CD4-positive, alpha-beta T cell treated with Interleukin-15 for 1 hour (primary cell): ENCODE measurements at regions not wholly inside any gene's neighbourhood (a gene's known extent, or its start where the extent isn't known, plus 50 kb on each side); places are given as distances from the start of the nearest gene placed in this dataset.

Experiments used
- DNase-seq: peaks from one replicate; pipeline ENCODE4 v3.0.0-alpha.2; 2020

GRCh38 chr11:45518141-45518832 lies 147.1 kb downstream of the CHST1 start:
- no peak for DNase-seq

- DNase-seq: no peak
Measured at GRCh38 chr11:45517171-45517770, 148.2 kb downstream of the CHST1 start.

- DNase-seq: no peak
Measured at GRCh38 chr11:45513821-45514340, 151.5 kb downstream of the CHST1 start.

GRCh38 chr11:45512471-45513148 lies 152.8 kb downstream of the CHST1 start:
- DNase-seq: no peak

GRCh38 chr11:45511566-45511965 lies 153.9 kb downstream of the CHST1 start:
- DNase-seq: no peak

GRCh38 chr11:45507916-45508315 lies 157.5 kb downstream of the CHST1 start:
- no peak for DNase-seq

- DNase-seq: no peak
Measured at GRCh38 chr11:45503311-45503710, 162.1 kb downstream of the CHST1 start.

- DNase-seq: no peak
Measured at GRCh38 chr11:45502226-45502545, 163.2 kb downstream of the CHST1 start.

GRCh38 chr11:45501392-45502225 lies 163.8 kb downstream of the CHST1 start:
- DNase-seq: no peak

GRCh38 chr11:45500451-45500850 lies 165.0 kb downstream of the CHST1 start:
- DNase-seq: no peak

- DNase-seq: no peak
Measured at GRCh38 chr11:45494738-45495137, 170.7 kb downstream of the CHST1 start.

GRCh38 chr11:45489281-45489905 lies 176.0 kb downstream of the CHST1 start:
- no peak for DNase-seq

- DNase-seq: no peak
Measured at GRCh38 chr11:45486461-45486860, 179.0 kb downstream of the CHST1 start.

- DNase-seq: no peak
Measured at GRCh38 chr11:45485070-45485707, 180.2 kb downstream of the CHST1 start.

GRCh38 chr11:45484326-45484883 lies 181.0 kb downstream of the CHST1 start:
- DNase-seq: no peak

GRCh38 chr11:45483416-45483815 lies 182.0 kb downstream of the CHST1 start:
- DNase-seq: no peak

GRCh38 chr11:45482331-45482730 lies 183.1 kb downstream of the CHST1 start:
- no peak for DNase-seq

GRCh38 chr11:45481026-45481425 lies 184.4 kb downstream of the CHST1 start:
- no peak for DNase-seq

GRCh38 chr11:45477588-45477987 lies 187.8 kb downstream of the CHST1 start:
- DNase-seq: no peak

GRCh38 chr11:45476126-45476525 lies 189.3 kb downstream of the CHST1 start:
- DNase-seq: no peak

- no peak for DNase-seq
Measured at GRCh38 chr11:45475173-45475572, 189.0 kb upstream of the SYT13 start.

GRCh38 chr11:45473341-45473895 lies 187.3 kb upstream of the SYT13 start:
- DNase-seq: no peak
